ACHN (cell line): ENCODE measurements at regions not wholly inside any gene's neighbourhood (a gene's known extent, or its start where the extent isn't known, plus 50 kb on each side); places are given as distances from the start of the nearest gene placed in this dataset.
"Not testable (repeated sequence)": the region's sequence is repeated elsewhere in the genome, so short reads cannot be mapped to it uniquely, and the experiment has no call there.

Source experiments
- DNase-seq: peaks from one replicate; pipeline ENCODE4 v3.0.0-alpha.2; 2015
- in situ Hi-C: cut with HindIII; loops from 2 replicates; pipeline ENCODE4 v1.10.0; 2017; ENCODE audit warnings: low sequenced_read_pairs, low pct_ligation_motif_present, low pct_unique_long_range_greater_than_20kb

- in situ Hi-C loops, DNase-seq: not testable (repeated sequence)
Observed at GRCh38 chr1:29589716-29590115, 353.4 kb downstream of the PTPRU start.

GRCh38 chr1:29586991-29587745 is 350.8 kb downstream of the PTPRU start:
- no peak for DNase-seq

GRCh38 chr1:29586215-29586614 is 349.9 kb downstream of the PTPRU start:
- DNase-seq, result no peak
- in situ Hi-C loops, result no loop called here

More at GRCh38 chr1:29586991-29587745, 350.8 kb downstream of the PTPRU start:
- in situ Hi-C loops, result no loop called here

- in situ Hi-C loops, result no loop called here
- no peak for DNase-seq
Observed at GRCh38 chr1:29585656-29586055, 349.3 kb downstream of the PTPRU start.

- DNase-seq, result no peak
- in situ Hi-C loops, result no loop called here
Observed at GRCh38 chr1:29585201-29585600, 348.9 kb downstream of the PTPRU start.

- no peak for DNase-seq
- in situ Hi-C loops, result no loop called here
Observed at GRCh38 chr1:29584776-29585175, 348.5 kb downstream of the PTPRU start.

- no peak for DNase-seq
- in situ Hi-C loops, result no loop called here
Observed at GRCh38 chr1:29584362-29584761, 348.0 kb downstream of the PTPRU start.

- in situ Hi-C loops, result no loop called here
- no peak for DNase-seq
Observed at GRCh38 chr1:29583727-29584126, 347.4 kb downstream of the PTPRU start.

- no peak for DNase-seq
- in situ Hi-C loops, result no loop called here
Observed at GRCh38 chr1:29581256-29581655, 344.9 kb downstream of the PTPRU start.

- peak; percentile 48 for DNase-seq
- in situ Hi-C loops, result no loop called here
Observed at GRCh38 chr1:29579821-29580425, 343.6 kb downstream of the PTPRU start.

GRCh38 chr1:29577512-29577911 is 341.2 kb downstream of the PTPRU start:
- in situ Hi-C loops, result no loop called here
- DNase-seq, result no peak

GRCh38 chr1:29576510-29576909 is 340.2 kb downstream of the PTPRU start:
- DNase-seq, result no peak
- in situ Hi-C loops, result no loop called here

- no peak for DNase-seq
- in situ Hi-C loops, result no loop called here
Observed at GRCh38 chr1:29575826-29576225, 339.5 kb downstream of the PTPRU start.

- in situ Hi-C loops, result no loop called here
Observed at GRCh38 chr1:29575277-29575676, 339.0 kb downstream of the PTPRU start.

GRCh38 chr1:29574871-29575270 is 338.5 kb downstream of the PTPRU start:
- in situ Hi-C loops, result no loop called here
- no peak for DNase-seq

More at GRCh38 chr1:29575277-29575676, 339.0 kb downstream of the PTPRU start:
- DNase-seq, result no peak

- in situ Hi-C loops, result no loop called here
- DNase-seq, result peak; percentile 97
Observed at GRCh38 chr1:29569971-29570634, 333.8 kb downstream of the PTPRU start.

GRCh38 chr1:29567257-29567656 is 330.9 kb downstream of the PTPRU start:
- DNase-seq, result no peak
- in situ Hi-C loops, result no loop called here

- in situ Hi-C loops, result no loop called here
- no peak for DNase-seq
Observed at GRCh38 chr1:29565490-29565889, 329.2 kb downstream of the PTPRU start.

GRCh38 chr1:29563571-29563970 is 327.2 kb downstream of the PTPRU start:
- DNase-seq, result no peak
- in situ Hi-C loops, result no loop called here

- in situ Hi-C loops, result no loop called here
- DNase-seq, result peak; percentile 25
Observed at GRCh38 chr1:29563092-29563491, 326.8 kb downstream of the PTPRU start.
